ENCODE measurements at regions not wholly inside any gene's neighbourhood (a gene's known extent, or its start where the extent isn't known, plus 50 kb on each side); places are given as distances from the start of the nearest gene placed in this dataset.
"Not testable (repeated sequence)": the region's sequence is repeated elsewhere in the genome, so short reads cannot be mapped to it uniquely, and the experiment has no call there.

- TF ChIP-seq CTCF (conservative IDR thresholded peaks at IDR 0.05; ENCODE audit: low read depth, low read length); EZH2 (IDR thresholded peaks at IDR 0.05; ENCODE audit: low read length, unreplicated experiment); EZH2phosphoT487 (IDR thresholded peaks at IDR 0.05; ENCODE audit: borderline replicate concordance, low read length): not testable (repeated sequence)
Observed at GRCh38 chrX:90524383-90524968, 602.8 kb downstream of the TGIF2LX start.
